NCI-H2029 treated with DMSO at 0.1 percent for 48 hours (cell line): ENCODE measurements at regions not wholly inside any gene's neighbourhood (a gene's known extent, or its start where the extent isn't known, plus 50 kb on each side); places are given as distances from the start of the nearest gene placed in this dataset.

Experiments
- DNase-seq: peaks from one replicate; lab custom pipeline; 2025; lab: John Stamatoyannopoulos, UW

- no peak for DNase-seq
These were observed 342.2 kb upstream of the AKR1E2 start for GRCh38 chr10:4483811-4484210.

- no peak for DNase-seq
These were observed 343.3 kb upstream of the AKR1E2 start for GRCh38 chr10:4482659-4483058.

- DNase-seq = no peak
These were observed 344.8 kb upstream of the AKR1E2 start for GRCh38 chr10:4481192-4481591.

- DNase-seq = no peak
These were observed 346.7 kb upstream of the AKR1E2 start for GRCh38 chr10:4479342-4479741.

- no peak for DNase-seq
These were observed 348.3 kb upstream of the AKR1E2 start for GRCh38 chr10:4477664-4478063.

DNA sequence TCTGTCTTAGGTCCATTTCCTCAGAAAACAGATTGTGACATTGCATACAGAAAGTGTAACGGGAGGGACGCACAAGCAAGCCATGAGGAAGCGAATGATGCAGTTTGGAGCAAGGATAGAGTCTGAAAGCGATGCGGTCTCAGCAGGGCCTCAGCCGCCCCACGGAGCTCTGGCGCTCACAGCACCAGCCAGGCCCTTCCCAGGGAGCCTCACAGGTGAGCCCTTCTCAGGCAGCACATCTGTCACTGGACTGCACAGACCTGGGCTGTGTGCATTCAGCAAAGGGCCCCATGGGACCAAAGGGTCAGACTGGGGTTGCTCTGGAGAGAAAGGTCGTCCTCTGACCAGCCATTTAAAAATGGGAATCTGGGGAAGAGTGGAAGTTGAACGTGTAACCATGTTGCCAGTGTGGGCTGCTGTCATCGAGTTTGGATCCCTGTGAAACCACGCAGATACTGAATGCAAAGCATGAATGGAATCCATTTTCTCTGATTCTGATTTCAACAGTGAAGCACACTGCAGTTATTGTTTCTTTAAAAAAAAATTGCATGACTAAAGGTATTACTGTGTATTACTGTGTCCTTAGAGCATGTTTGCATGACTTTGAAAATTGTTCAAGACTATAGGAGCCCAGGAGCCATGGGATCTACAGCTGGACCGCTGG, 350.0 kb upstream of the AKR1E2 start:
- DNase-seq = no peak

- no peak for DNase-seq
These were observed 351.2 kb upstream of the AKR1E2 start for GRCh38 chr10:4474829-4475228.

GRCh38 chr10:4473977-4474376, 352.0 kb upstream of the AKR1E2 start:
- no peak for DNase-seq

DNA sequence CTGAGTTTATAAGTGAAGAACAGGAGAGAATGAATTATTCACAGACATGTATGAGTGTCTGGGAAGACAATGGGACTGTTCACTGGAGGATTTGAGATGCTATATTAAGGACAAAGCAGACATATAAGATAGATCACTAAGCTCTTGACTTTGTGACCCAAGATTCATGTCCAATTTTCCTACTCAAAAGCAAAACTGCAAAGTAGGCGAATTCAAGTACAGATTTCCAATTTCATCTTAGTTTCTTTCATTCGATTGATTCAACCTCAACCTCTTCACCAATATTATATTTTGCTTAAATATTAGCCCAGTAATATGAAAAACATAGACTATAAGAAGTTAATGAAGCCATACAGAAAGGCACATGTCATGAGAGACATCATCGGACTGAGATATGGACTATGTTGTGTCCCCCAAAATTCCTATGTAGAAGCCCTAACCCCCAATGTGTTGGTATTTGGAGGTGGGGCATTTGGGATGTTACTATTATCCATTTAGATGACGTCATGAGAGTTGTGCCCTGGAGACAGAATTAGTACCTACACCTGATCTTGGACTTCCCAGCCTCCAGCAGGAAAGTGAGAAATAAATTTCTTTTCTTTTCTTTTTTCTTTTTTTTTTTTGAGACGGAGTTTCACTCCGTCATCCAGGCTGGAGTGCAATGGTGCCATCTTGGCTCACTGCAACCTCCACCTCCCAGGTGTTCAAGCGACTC, 353.7 kb upstream of the AKR1E2 start:
- no peak for DNase-seq

- DNase-seq = no peak
These were observed 355.7 kb upstream of the AKR1E2 start for GRCh38 chr10:4470231-4470835.

GRCh38 chr10:4467481-4467880, 358.5 kb upstream of the AKR1E2 start:
- no peak for DNase-seq

DNA sequence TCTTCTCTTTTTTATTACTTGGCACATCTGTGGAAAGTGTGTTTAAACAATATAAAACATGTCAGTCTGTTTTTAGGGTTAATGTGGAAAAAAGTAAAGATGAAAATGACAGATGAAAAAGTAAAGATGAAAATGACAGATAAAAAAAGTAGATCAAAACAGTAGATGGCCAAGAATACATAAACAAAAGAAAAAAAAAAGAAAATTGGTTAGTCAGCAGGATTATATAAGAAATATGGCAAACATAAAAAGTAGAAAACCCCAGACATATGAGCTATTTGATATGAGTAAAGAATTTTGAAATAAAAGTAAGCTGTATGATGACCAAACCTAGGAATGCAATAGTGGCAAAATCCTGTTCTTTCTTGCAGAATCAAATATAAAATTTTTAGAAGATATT, 365.7 kb upstream of the AKR1E2 start:
- DNase-seq = no peak

DNA sequence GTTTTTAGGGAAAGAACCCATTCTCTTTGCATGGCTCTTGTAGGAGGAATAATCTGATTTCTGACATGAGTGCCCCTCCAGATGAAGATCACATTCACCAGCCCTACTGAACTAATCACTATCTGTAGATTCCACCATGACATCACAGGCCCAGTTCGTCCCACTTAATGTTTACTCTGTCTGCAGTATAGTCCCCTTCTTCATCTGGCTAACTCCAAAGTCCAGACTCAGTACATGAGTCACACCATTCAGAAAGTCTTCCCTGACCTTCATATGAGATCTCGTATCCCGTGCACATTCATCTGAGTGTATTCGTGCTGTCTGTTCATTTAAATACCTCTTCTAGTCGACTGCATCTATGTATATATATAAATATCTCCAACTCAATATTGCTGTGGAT, 366.5 kb upstream of the AKR1E2 start:
- no peak for DNase-seq

DNA sequence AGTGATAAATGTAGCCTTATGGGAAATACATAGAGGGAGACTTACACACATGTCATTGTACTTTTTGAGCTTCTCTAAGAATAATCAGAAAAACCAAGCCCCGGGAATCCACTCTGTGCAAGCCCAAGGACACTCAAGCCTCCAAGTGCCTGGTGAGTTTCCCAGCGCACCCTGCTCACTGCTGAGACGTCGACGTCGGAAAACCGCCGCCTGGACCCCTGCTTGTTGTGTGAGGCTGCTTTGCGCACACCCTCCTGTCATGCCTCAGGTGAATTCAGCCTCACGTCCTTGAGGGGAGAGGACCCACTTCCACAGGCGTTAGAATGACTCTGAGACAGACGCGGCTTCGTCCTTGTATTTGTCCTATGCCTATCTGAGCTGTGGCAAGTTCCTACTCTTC, 368.4 kb upstream of the AKR1E2 start:
- DNase-seq = no peak

DNA sequence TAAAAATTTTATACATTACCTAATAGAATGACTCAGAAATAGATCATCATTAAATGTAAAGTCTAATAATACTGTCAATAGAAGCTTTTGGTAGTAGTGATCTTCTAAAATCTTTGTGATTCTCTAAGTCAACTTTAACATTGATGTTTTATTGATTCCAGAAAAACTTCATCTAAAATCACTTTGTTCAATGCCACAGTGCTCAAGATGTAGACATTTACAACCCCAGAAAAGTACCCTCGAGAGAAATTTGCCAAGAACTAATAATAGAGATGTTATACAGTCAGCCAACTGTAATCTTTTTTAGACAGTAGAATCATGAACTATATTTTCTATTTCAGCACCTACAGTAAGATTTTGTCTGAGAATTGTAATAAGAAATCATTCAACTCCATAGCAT, 369.2 kb upstream of the AKR1E2 start:
- DNase-seq = no peak

DNA sequence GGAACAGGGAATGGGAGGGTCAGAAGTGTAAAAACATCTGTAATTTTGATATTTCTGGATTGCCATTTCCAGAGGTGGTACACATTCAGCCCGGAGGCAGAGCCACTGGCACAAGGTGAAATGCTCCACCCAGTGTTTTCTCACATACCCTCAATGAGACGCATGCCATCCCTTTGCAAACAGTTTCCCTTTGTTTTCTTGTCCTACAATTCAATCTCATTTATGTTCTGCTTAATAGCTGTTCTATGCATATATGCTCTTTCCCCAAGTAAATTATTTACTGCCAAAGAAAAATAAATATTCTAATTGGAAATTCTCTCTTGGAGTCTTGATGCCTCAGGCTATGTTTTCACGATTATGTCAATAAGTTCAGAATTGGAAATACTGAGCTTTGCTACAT, 369.7 kb upstream of the AKR1E2 start:
- no peak for DNase-seq

DNA sequence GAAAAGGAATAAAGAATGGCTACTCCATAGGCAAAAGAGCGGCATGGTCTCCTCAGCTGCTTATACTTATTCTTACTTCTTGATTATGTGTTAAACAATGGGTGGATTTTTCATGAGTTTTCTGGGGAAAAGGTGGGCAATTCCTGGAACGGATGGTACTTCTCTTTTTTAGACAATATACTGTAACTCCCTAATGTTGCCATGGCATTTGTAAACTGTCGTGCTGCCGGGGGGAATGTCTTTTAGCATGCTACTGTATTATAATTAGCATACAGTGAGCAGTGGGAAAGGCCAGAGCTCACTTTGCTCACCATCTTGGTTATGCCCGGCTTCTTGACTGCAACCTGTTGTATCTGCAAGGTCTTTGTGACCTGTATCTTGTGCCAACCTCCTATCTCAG, 372.1 kb upstream of the AKR1E2 start:
- no peak for DNase-seq

DNA sequence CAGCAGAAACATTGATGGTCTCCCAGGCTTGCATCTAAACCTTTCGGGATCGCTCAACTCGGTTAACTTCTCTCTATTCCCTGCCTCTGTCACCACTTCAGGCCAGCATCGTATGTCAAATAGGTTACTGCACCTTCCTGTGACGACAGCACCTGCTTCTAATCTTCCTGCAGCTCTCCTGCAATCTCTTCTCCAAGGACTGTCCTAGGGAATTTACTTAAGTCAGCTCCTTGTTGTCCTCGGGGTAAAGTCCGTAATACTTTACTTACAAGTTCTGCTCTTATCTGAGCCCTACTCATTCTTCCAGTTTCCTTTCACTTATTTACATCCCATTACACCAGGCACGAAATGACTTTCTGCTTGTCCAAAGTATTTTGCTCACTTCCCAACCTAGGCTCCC, 372.7 kb upstream of the AKR1E2 start:
- no peak for DNase-seq

- no peak for DNase-seq
These were observed 374.8 kb upstream of the AKR1E2 start for GRCh38 chr10:4450981-4451908.

GRCh38 chr10:4450169-4450568, 375.8 kb upstream of the AKR1E2 start:
- no peak for DNase-seq

GRCh38 chr10:4448030-4448429, 378.0 kb upstream of the AKR1E2 start:
- DNase-seq = no peak

GRCh38 chr10:4443419-4443818, 382.6 kb upstream of the AKR1E2 start:
- no peak for DNase-seq
